K562 (cell line): ENCODE measurements at regions not wholly inside any gene's neighbourhood (a gene's known extent, or its start where the extent isn't known, plus 50 kb on each side); places are given as distances from the start of the nearest gene placed in this dataset.

Experiments
- ATAC-seq: fragments of 200-7000 bp; cut with Tn5 transposase; 3 replicates; pipeline ENCODE4 v1.9.1; 2020; ENCODE audit warnings: moderate library complexity
- BruUV-seq: library from RNA; stranded (reverse); fragments of 400-500 nt; replicated peaks from 2 replicates; lab custom pipeline; 2021; lab: Mats Ljungman, UMichigan
- CTCF ChIA-PET: fragments of 300-600 bp; formaldehyde crosslinking; extraction: SDS; loops from one replicate; lab custom pipeline; 2021; ENCODE audit warnings: low intra/inter-chr PET ratio; lab: Yijun Ruan, JAX
- POLR2A ChIA-PET: fragments of 300-600, 350-650 bp; sonication (Branson Sonifier 250); formaldehyde crosslinking; extraction: SDS; loops from one replicate; lab custom pipeline; 2021; ENCODE audit warnings: antibody characterized with exemption, inconsistent platforms; lab: Yijun Ruan, JAX
- DNase-seq, 4 experiments: peaks; one replicate each; pipeline versions ENCODE4 v3.0.0 to v3.0.0-alpha.2; 2011 to 2018; ENCODE audit warnings: low spot score in 3 of 4, mixed read lengths in 3 of 4; ENCODE audit errors: extremely low read depth in 1 of 4
- FAIRE-seq: peaks from 2 replicates; lab custom pipeline; 2011; peaks lifted over from hg19 to GRCh38; lab: Jason Lieb, UNC
- H2AFZ ChIP-seq: 2 replicates; pipeline ENCODE4 v1.6.0; 2011; ENCODE audit warnings: low read depth, low read length, control low read depth, inconsistent platforms
- H3K27ac ChIP-seq: fragments of 200-600 bp; 3 replicates; pipeline ENCODE4 v1.8.0; 2011; ENCODE audit warnings: low read depth, mild to moderate bottlenecking, control low read depth, inconsistent platforms, low read length, moderate library complexity, mixed read lengths; ENCODE audit errors: extremely low read depth
- H3K27me3 ChIP-seq, 2 experiments: fragments of 300-600 bp in 1 of 2; 2 replicates in 1 of 2; 3 replicates in 1 of 2; pipeline versions ENCODE4 v1.6.0 to v1.8.0; 2011; ENCODE audit warnings: inconsistent platforms in 2 of 2, low read length in 2 of 2, mild to moderate bottlenecking in 1 of 2, mixed read lengths in 1 of 2, moderate library complexity in 1 of 2; ENCODE audit not compliant: control insufficient read depth in 2 of 2, insufficient read depth in 2 of 2
- H3K36me3 ChIP-seq: fragments of 300-600 bp; 3 replicates; pipeline ENCODE4 v1.8.0; 2011; ENCODE audit warnings: mild to moderate bottlenecking, low read length, inconsistent platforms; ENCODE audit not compliant: control insufficient read depth, insufficient read depth
- H3K4me1 ChIP-seq, 2 experiments: fragments of 200-600 bp in 1 of 2; replicated peaks in 1 of 2; 2 replicates in 1 of 2; 3 replicates in 1 of 2; pipeline versions ENCODE4 v1.5.1 to v1.8.0; 2011; ENCODE audit warnings: inconsistent platforms in 2 of 2, low read length in 2 of 2, mild to moderate bottlenecking in 1 of 2, mixed read lengths in 1 of 2, moderate library complexity in 1 of 2; ENCODE audit not compliant: control insufficient read depth in 2 of 2, insufficient read depth in 2 of 2
- H3K4me2 ChIP-seq: 2 replicates; pipeline ENCODE4 v1.6.1; 2011; ENCODE audit warnings: low read length, control low read depth, inconsistent platforms, mixed read lengths; ENCODE audit not compliant: insufficient read depth
- H3K4me3 ChIP-seq: fragments of 200-600 bp; sonication (generic), shearing (Covaris generic); 2 replicates; pipeline ENCODE4 v1.5.1; 2016; ENCODE audit warnings: control low read depth, inconsistent platforms
- H3K79me2 ChIP-seq: fragments of 200-600 bp; 3 replicates; pipeline ENCODE4 v1.8.0; 2011; ENCODE audit warnings: low read length, inconsistent platforms; ENCODE audit not compliant: control insufficient read depth, insufficient read depth
- H3K9ac ChIP-seq, 2 experiments: 2 replicates each; pipeline versions ENCODE4 v1.6.0 to v1.6.1; 2011; ENCODE audit warnings: low read depth in 2 of 2, low read length in 2 of 2, control low read depth in 1 of 2, inconsistent platforms in 1 of 2, mild to moderate bottlenecking in 1 of 2, mixed read lengths in 1 of 2; ENCODE audit not compliant: insufficient read depth in 1 of 2
- H3K9me1 ChIP-seq: one replicate; pipeline ENCODE4 v1.6.0; 2011; ENCODE audit warnings: inconsistent platforms, mild to moderate bottlenecking, low read length, moderate library complexity; ENCODE audit not compliant: control insufficient read depth, insufficient read depth
- H3K9me3 ChIP-seq: replicated peaks from 2 replicates; pipeline ENCODE4 v1.5.1; 2011; ENCODE audit warnings: low read depth, low read length, inconsistent platforms; ENCODE audit not compliant: control insufficient read depth, insufficient read depth
- H4K20me1 ChIP-seq: replicated peaks from 2 replicates; pipeline ENCODE4 v1.6.1; 2011; ENCODE audit warnings: low read length, inconsistent platforms, mixed read lengths; ENCODE audit not compliant: control insufficient read depth, insufficient read depth
- BACH1 ChIP-seq: fragments of 200-800 bp; sonication (Bioruptor generic); IDR thresholded peaks from 2 replicates; pipeline ENCODE4 v1.6.1; 2016; ENCODE audit warnings: missing genetic modification characterization, missing compliant biosample characterization
- ETV1 ChIP-seq: fragments of 450-650 bp; conservative IDR thresholded peaks from 2 replicates; pipeline ENCODE4 v1.6.1; 2016; ENCODE audit warnings: missing genetic modification characterization, control low read depth, low read depth, missing compliant biosample characterization
- HDAC2 ChIP-seq: fragments of 450-650 bp; IDR thresholded peaks from 2 replicates; pipeline ENCODE4 v1.6.1; 2016; ENCODE audit warnings: mild to moderate bottlenecking
- MAFF ChIP-seq: IDR thresholded peaks from 2 replicates; pipeline ENCODE4 v1.6.1; 2012; ENCODE audit warnings: low read length, improper control_type of control experiment
- MECOM ChIP-seq: fragments of 250-450 bp; sonication (Bioruptor Pico); IDR thresholded peaks from 2 replicates; pipeline ENCODE4 v1.8.0; 2022; ENCODE audit warnings: inconsistent platforms
- NCOA1 ChIP-seq: fragments of 450-650 bp; IDR thresholded peaks from 2 replicates; pipeline ENCODE4 v1.6.1; 2016; ENCODE audit warnings: low read depth
- TBL1XR1 ChIP-seq, 2 experiments: IDR thresholded peaks; 2 replicates each; pipeline ENCODE4 v1.6.1; 2012; ENCODE audit warnings: improper control_type of control experiment in 2 of 2, low read length in 2 of 2, mild to moderate bottlenecking in 1 of 2
- TFAM ChIP-seq: fragments of 250-450 bp; sonication (Bioruptor Pico); conservative IDR thresholded peaks from 2 replicates; pipeline ENCODE4 v1.5.0; 2021; ENCODE audit warnings: mild to moderate bottlenecking, moderate library complexity
- ZBTB34 ChIP-seq: fragments of 250-450 bp; sonication (Bioruptor Pico); IDR thresholded peaks from 2 replicates; pipeline ENCODE4 v1.8.0; 2021; ENCODE audit warnings: mild to moderate bottlenecking, moderate library complexity
- ZC3H4 ChIP-seq: sonication (generic); formaldehyde crosslinking; IDR thresholded peaks from 2 replicates; pipeline ENCODE4 v1.9.0; 2021; ENCODE audit warnings: missing genetic modification reagents, borderline replicate concordance
- ZKSCAN8 ChIP-seq: fragments of 200-800 bp; sonication (Bioruptor generic); IDR thresholded peaks from 2 replicates; pipeline ENCODE4 v1.6.1; 2016; ENCODE audit warnings: missing genetic modification characterization, missing compliant biosample characterization
- ZNF134 ChIP-seq: fragments of 250-450 bp; sonication (Bioruptor Pico); conservative IDR thresholded peaks from 2 replicates; pipeline ENCODE4 v1.4.0; 2020
- ZNF311 ChIP-seq: fragments of 250-450 bp; sonication (Bioruptor Pico); IDR thresholded peaks from 2 replicates; pipeline ENCODE4 v1.4.0; 2020; ENCODE audit warnings: mild to moderate bottlenecking, moderate library complexity
- ZNF586 ChIP-seq: fragments of 450-650 bp; formaldehyde crosslinking; conservative IDR thresholded peaks from 2 replicates; pipeline ENCODE4 v1.4.0; 2020; ENCODE audit warnings: mild to moderate bottlenecking, moderate library complexity
- WGBS: fragments of 100-300 bp; shearing (Covaris generic); methylation state at CpG from one replicate; pipeline ENCODE4 v1.1.6; 2016; ENCODE audit warnings: low coverage, mixed read lengths; ENCODE audit not compliant: insufficient coverage; ENCODE audit errors: missing lambda C conversion rate; 5-methylcytosine and 5-hydroxymethylcytosine counted together
- in situ Hi-C: fragments of 300-500 bp; cut with MboI; formaldehyde crosslinking; loops from 4 replicates; pipeline ENCODE4 v1.15.0; 2018; ENCODE audit warnings: inconsistent platforms, mixed read lengths
- intact Hi-C: fragments of 100-400 bp; cut with micrococcal nuclease; formaldehyde crosslinking; loops from 2 replicates; pipeline ENCODE4 v1.14.2; 2022
- TF ChIP-seq, protein P1 (sequence below), 2 experiments: fragments of 450-650 bp in 1 of 2; sonication (generic) in 1 of 2; formaldehyde crosslinking in 1 of 2; IDR thresholded peaks in 1 of 2; conservative IDR thresholded peaks in 1 of 2; 2 replicates each; pipeline versions ENCODE4 v1.6.1 to v1.8.1; 2016 to 2023; ENCODE audit warnings: mild to moderate bottlenecking in 2 of 2, moderate library complexity in 2 of 2, inconsistent platforms in 1 of 2, missing genetic modification reagents in 1 of 2
- TF ChIP-seq, protein P2 (sequence below): fragments of 200-800 bp; sonication (Bioruptor generic); IDR thresholded peaks from 2 replicates; pipeline ENCODE4 v1.6.1; 2016; ENCODE audit warnings: missing genetic modification characterization, missing compliant biosample characterization

DNA sequence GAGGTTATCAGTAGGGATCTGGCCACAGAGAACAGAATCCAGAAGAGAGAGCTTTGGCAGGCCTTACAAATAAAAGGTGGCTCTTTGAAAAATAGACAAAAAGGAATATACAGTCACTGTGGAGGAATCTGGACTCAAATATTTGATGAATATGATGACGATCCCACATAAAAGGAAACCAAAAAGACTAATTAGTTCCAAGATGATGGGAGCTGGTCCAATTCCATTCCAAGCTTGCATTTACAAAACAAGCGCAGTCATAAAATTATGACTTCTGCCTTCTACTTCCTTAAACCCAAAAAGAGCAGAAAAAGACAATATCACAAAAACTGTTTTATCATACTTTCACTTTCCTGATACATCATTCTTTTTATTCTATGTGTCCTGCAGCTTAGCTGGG, 285.8 kb downstream of the DIPK2A start (continued):
- TF ChIP-seq ETV1: no peak
- no peak for TF ChIP-seq ZKSCAN8 (CRISPR knock-in tag)
- no peak for TF ChIP-seq TFAM
- no peak for TF ChIP-seq MAFF
- TF ChIP-seq TBL1XR1 (IDR thresholded peaks at IDR 0.05; ENCODE audit: low read length in 2 of 2): no peak
- TF ChIP-seq BACH1 (tag): no peak
- TF ChIP-seq HDAC2: no peak
- no peak for TF ChIP-seq ZNF311 (CRISPR knock-in tag)
- no peak for TF ChIP-seq ZC3H4 (CRISPR knock-in tag)
- no peak for TF ChIP-seq ZNF134 (CRISPR knock-in tag)
- TF ChIP-seq, protein P1, sequence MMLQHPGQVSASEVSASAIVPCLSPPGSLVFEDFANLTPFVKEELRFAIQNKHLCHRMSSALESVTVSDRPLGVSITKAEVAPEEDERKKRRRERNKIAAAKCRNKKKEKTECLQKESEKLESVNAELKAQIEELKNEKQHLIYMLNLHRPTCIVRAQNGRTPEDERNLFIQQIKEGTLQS (IDR thresholded peaks at IDR 0.05): no peak
- TF ChIP-seq, protein P1 (CRISPR knock-in tag; conservative IDR thresholded peaks at IDR 0.05): no peak
- no peak for TF ChIP-seq MECOM (CRISPR knock-in tag)
- TF ChIP-seq, all 486 proteins: peak for 0

DNA sequence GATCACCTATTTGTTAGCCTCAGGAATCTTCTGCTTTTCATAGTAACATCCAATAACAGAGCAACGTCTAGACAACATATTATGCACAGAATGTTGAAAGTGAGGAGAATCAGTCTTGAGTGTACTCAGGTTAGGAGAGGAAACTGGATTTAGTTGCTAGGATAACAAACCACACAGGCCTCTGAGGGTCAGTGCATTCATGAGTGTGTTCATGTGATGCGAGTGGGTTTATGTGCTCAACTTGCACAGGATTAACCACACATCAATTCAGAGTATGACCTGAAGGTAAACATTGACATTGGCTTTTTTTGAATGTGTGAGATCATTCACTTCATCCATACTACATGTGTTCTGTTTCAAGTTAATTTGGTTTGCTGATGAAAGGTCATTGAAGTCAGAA, 287.6 kb downstream of the DIPK2A start:
- H3K9ac ChIP-seq: no peak overlapping the region
- no peaks in the 10 kb centered on the region for H3K36me3 ChIP-seq
- H3K9me1 ChIP-seq: no peaks in the 10 kb centered on the region
- H4K20me1 ChIP-seq: no peaks in the 10 kb centered on the region
- H3K79me2 ChIP-seq: no peaks in the 10 kb centered on the region
- TF ChIP-seq ZBTB34 (CRISPR knock-in tag) (no peak), ZNF586 (CRISPR knock-in tag) (no peak), NCOA1 (no peak)
- TF ChIP-seq, protein P2, sequence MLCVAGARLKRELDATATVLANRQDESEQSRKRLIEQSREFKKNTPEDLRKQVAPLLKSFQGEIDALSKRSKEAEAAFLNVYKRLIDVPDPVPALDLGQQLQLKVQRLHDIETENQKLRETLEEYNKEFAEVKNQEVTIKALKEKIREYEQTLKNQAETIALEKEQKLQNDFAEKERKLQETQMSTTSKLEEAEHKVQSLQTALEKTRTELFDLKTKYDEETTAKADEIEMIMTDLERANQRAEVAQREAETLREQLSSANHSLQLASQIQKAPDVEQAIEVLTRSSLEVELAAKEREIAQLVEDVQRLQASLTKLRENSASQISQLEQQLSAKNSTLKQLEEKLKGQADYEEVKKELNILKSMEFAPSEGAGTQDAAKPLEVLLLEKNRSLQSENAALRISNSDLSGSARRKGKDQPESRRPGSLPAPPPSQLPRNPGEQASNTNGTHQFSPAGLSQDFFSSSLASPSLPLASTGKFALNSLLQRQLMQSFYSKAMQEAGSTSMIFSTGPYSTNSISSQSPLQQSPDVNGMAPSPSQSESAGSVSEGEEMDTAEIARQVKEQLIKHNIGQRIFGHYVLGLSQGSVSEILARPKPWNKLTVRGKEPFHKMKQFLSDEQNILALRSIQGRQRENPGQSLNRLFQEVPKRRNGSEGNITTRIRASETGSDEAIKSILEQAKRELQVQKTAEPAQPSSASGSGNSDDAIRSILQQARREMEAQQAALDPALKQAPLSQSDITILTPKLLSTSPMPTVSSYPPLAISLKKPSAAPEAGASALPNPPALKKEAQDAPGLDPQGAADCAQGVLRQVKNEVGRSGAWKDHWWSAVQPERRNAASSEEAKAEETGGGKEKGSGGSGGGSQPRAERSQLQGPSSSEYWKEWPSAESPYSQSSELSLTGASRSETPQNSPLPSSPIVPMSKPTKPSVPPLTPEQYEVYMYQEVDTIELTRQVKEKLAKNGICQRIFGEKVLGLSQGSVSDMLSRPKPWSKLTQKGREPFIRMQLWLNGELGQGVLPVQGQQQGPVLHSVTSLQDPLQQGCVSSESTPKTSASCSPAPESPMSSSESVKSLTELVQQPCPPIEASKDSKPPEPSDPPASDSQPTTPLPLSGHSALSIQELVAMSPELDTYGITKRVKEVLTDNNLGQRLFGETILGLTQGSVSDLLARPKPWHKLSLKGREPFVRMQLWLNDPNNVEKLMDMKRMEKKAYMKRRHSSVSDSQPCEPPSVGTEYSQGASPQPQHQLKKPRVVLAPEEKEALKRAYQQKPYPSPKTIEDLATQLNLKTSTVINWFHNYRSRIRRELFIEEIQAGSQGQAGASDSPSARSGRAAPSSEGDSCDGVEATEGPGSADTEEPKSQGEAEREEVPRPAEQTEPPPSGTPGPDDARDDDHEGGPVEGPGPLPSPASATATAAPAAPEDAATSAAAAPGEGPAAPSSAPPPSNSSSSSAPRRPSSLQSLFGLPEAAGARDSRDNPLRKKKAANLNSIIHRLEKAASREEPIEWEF (CRISPR knock-in tag): no peak
- TF ChIP-seq, all 486 proteins: peak for 0
- FAIRE-seq (no peak), DNase-seq (no peak), ATAC-seq (no peak)
- no peak overlapping the region for H3K4me3 ChIP-seq
- intact Hi-C loops: no loop called here
- H3K4me2 ChIP-seq: no peak overlapping the region
- in situ Hi-C loops: no loop called here
- no peak overlapping the region for H3K27ac ChIP-seq
- no peak overlapping the region for H2AFZ ChIP-seq
- H3K27me3 ChIP-seq: no peaks in the 10 kb centered on the region
- BruUV-seq: no TSS peak
- no peaks in the 10 kb centered on the region for H3K4me1 ChIP-seq
- H3K9me3 ChIP-seq: no peaks in the 10 kb centered on the region
- WGBS: 5% methylated on average over 2 of the region's 2 CpGs
- CTCF ChIA-PET: no interaction called here
- POLR2A ChIA-PET: no interaction called here
